SK-N-SH treated with all-trans-retinoic acid at 6 μM for 48 hours (cell line): ENCODE measurements at regions not wholly inside any gene's neighbourhood (a gene's known extent, or its start where the extent isn't known, plus 50 kb on each side); places are given as distances from the start of the nearest gene placed in this dataset.

ENCODE experiments used
- PATZ1 ChIP-seq: fragments of 250-450 bp; sonication (Bioruptor Pico); IDR thresholded peaks from 2 replicates; pipeline ENCODE4 v1.8.0; 2020; ENCODE audit warnings: mild to moderate bottlenecking, moderate library complexity, borderline replicate concordance
- TOX ChIP-seq: fragments of 250-450 bp; sonication (Bioruptor Pico); IDR thresholded peaks from 2 replicates; pipeline ENCODE4 v1.8.0; 2021; ENCODE audit warnings: mild to moderate bottlenecking, moderate library complexity, borderline replicate concordance

GRCh38 chr17:79547586-79547985, 63.3 kb downstream of the RBFOX3 start:
- TF ChIP-seq PATZ1 (no peak), TOX (CRISPR knock-in tag) (no peak)
